ENCODE measurements at regions not wholly inside any gene's neighbourhood (a gene's known extent, or its start where the extent isn't known, plus 50 kb on each side); places are given as distances from the start of the nearest gene placed in this dataset.
A peak's percentile ranks its signal among the peaks of the same experiment; 100 is the strongest.
"Not testable (repeated sequence)": the region's sequence is repeated elsewhere in the genome, so short reads cannot be mapped to it uniquely, and the experiment has no call there.

DNA sequence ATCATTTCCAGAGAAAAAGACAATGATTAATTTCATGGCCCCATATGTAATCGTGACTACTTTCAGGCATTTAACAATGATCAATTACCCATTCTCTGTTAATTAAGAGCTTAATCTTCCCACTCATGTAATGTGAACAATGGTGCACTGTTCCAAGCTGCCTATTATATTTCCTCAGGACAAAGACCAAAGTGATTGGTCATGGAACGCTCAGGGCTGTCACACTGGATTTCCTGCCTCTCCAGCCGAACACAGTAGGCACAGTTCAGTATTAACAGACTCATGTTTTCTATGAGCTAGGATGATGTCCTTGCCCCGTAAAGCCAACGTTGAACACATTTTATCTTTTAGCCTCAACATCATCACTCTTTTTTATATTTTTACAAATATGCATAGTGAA, 142.7 kb upstream of the FZD8 start:
- H3K9me3 ChIP-seq, result no peaks in the 10 kb centered on the region
- H3K27ac ChIP-seq, result no peak overlapping the region
- H3K27me3 ChIP-seq, result no peaks in the 10 kb centered on the region
- intact Hi-C loops (cut with DNase I), result no loop called here
- no peaks in the 10 kb centered on the region for H3K4me1 ChIP-seq
- H3K9ac ChIP-seq (ENCODE audit: low read depth in 2 of 2, low read length in 2 of 2), result no peak overlapping the region
- TF ChIP-seq, protein P1, sequence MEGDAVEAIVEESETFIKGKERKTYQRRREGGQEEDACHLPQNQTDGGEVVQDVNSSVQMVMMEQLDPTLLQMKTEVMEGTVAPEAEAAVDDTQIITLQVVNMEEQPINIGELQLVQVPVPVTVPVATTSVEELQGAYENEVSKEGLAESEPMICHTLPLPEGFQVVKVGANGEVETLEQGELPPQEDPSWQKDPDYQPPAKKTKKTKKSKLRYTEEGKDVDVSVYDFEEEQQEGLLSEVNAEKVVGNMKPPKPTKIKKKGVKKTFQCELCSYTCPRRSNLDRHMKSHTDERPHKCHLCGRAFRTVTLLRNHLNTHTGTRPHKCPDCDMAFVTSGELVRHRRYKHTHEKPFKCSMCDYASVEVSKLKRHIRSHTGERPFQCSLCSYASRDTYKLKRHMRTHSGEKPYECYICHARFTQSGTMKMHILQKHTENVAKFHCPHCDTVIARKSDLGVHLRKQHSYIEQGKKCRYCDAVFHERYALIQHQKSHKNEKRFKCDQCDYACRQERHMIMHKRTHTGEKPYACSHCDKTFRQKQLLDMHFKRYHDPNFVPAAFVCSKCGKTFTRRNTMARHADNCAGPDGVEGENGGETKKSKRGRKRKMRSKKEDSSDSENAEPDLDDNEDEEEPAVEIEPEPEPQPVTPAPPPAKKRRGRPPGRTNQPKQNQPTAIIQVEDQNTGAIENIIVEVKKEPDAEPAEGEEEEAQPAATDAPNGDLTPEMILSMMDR (IDR thresholded peaks at IDR 0.05), result no peak
- no peaks in the 10 kb centered on the region for H3K36me3 ChIP-seq
- no peak for DNase-seq
- no peak overlapping the region for H3K4me3 ChIP-seq

DNA sequence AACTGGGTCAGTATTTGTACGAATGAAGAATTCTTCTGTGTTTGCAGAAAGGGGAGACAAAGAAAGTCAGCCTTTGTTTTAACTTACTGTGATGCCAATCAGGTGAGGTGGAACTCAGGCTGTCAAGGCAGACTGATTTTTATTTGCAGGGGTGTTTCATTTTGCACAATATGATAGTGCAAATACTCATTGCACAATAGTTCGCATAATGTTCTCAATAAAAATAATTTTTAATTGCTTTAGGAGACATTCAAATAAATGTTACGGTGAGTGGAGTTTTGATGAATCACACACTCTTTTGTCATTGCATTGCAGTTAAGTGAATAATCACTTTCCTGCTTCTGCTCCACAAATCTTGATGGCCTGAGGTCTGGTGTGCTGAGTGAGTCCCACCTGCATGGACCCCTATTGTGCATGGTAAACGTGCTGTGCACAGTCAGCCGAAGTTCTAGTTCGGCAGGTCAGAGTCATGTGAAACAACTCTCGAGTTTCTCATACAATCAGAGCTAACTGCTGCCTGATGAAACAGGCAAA, 141.3 kb upstream of the FZD8 start:
- no peaks in the 10 kb centered on the region for H3K36me3 ChIP-seq
- intact Hi-C loops (cut with DNase I), result no loop called here
- H3K9ac ChIP-seq (ENCODE audit: low read depth in 2 of 2, low read length in 2 of 2), result no peak overlapping the region
- H3K27ac ChIP-seq, result no peak overlapping the region
- TF ChIP-seq, protein P1 (IDR thresholded peaks at IDR 0.05), result no peak
- H3K27me3 ChIP-seq, result no peaks in the 10 kb centered on the region
- DNase-seq, result no peak
- H3K4me1 ChIP-seq, result no peaks in the 10 kb centered on the region
- no peak overlapping the region for H3K4me3 ChIP-seq
- H3K9me3 ChIP-seq, result no peaks in the 10 kb centered on the region

DNA sequence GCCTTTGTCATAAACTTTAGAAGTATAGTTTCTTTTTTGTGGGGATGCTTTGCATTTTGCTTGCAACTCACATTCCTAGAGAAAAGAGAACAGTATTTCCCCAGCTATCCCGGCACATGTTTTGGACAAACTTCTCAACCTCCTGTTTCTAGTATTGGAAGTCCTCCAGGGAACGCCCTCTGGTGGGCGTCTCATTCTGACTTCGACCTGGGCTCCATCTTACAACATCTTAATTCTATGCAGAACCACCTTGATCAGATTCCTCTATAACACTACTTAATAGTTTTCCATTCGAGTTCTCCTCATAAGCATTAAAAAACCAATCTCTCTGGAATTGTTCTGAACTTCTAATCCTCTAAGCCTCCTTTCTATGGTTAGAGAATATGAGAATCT, 139.5 kb upstream of the FZD8 start:
- no peak overlapping the region for H3K9ac ChIP-seq (ENCODE audit: low read depth in 2 of 2, low read length in 2 of 2)
- TF ChIP-seq, protein P1 (IDR thresholded peaks at IDR 0.05), result peak; percentile 13
- H3K4me3 ChIP-seq, result no peak overlapping the region
- no peak overlapping the region for H3K27ac ChIP-seq
- H3K27me3 ChIP-seq, result no peaks in the 10 kb centered on the region
- intact Hi-C loops (cut with DNase I), result no loop called here
- DNase-seq, result no peak
- H3K9me3 ChIP-seq, result no peaks in the 10 kb centered on the region
- no peaks in the 10 kb centered on the region for H3K36me3 ChIP-seq
- no peaks in the 10 kb centered on the region for H3K4me1 ChIP-seq

DNA sequence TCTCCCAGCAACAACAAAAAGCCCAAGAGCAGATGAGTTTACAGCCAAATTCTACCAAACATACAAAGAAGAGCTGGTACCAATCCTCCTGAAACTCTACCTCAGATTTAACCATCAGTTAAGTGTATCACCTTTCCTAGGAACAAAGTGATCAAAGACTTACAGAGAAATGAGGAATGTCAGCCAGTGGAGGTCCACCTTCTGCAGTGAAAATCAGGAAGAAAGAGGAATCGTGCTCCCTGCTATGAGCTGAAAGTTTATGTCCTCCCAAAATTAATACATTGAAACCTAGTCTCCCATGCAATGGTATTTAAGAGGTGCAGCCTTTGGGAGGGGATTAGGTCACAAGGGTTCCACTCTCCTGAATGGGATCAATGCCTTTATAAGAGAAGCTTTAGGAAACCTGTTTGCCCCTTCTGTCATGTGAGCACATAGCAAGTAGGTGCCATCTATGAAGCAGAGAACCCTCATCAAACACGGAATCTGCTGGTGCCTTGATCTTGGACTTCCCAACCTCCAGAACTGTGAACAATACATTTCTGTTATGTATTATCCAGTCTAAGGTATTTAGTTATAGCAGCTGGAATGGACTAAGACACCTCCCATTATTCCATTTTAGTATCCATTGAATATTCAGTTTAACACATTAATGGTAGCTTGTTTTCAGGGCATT, 139.0 kb upstream of the FZD8 start:
- Histone ChIP-seq H3K9me3 (no peaks in the 10 kb centered on the region), H3K27ac (no peak overlapping the region), H3K9ac (ENCODE audit: low read depth in 2 of 2, low read length in 2 of 2) (no peak overlapping the region), H3K27me3 (no peaks in the 10 kb centered on the region), H3K4me1 (no peaks in the 10 kb centered on the region), H3K4me3 (no peak overlapping the region), H3K36me3 (no peaks in the 10 kb centered on the region)
- intact Hi-C loops (cut with DNase I), result no loop called here
- TF ChIP-seq, protein P1 (IDR thresholded peaks at IDR 0.05), result no peak
- DNase-seq, result no peak

DNA sequence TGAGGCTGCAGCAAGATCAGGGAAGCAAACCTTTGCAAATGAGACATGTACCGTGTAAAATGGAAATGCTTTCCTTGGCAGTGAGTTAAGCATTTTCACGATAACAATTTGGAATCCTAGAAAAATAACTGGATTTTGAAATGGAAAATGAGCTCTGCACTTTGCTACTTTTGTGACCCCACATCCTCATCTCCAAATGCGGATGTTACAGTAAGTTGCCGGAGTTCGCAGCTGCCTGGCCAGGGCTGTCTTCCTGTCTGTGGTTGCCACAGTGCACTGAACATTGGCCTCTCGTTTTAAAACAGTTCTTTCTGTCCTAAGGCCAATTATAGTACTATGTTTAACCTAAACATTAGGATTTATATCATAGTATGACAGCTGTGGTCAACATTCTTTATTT, 136.2 kb upstream of the FZD8 start:
- no peaks in the 10 kb centered on the region for H3K4me1 ChIP-seq
- H3K9ac ChIP-seq (ENCODE audit: low read depth in 2 of 2, low read length in 2 of 2), result no peak overlapping the region
- no peak overlapping the region for H3K4me3 ChIP-seq
- no peaks in the 10 kb centered on the region for H3K36me3 ChIP-seq
- no peak overlapping the region for H3K27ac ChIP-seq
- no peaks in the 10 kb centered on the region for H3K9me3 ChIP-seq
- TF ChIP-seq, protein P1 (IDR thresholded peaks at IDR 0.05), result no peak
- no peak for DNase-seq
- intact Hi-C loops (cut with DNase I), result loop anchor here (10.0 kb wide), 1 partner anchor 106 kb away; no protein-coding TSS in a partner anchor
- H3K27me3 ChIP-seq, result no peaks in the 10 kb centered on the region

DNA sequence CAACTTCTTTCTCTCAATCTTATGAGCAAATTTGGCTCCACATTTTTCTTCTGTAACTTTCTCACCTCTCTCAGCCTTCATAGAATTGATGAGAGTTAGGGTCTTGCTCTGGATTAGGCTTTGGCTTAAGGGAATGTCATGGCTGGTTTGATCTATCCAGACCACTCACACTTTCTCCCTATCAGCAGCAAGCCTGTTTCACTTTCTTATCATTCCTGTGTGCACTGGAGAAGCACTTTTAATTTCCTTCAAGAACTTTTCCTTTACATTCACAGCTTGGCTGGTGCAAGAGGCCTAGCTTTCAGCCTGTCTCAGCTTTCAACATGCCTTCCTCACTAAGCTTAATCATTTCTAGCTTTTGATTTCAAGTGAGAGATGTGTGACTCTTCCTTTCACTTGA, 134.5 kb upstream of the FZD8 start:
- intact Hi-C loops (cut with DNase I), result loop anchor here (10.0 kb wide), 1 partner anchor 108 kb away; no protein-coding TSS in a partner anchor
- not testable (repeated sequence) for H3K27me3 ChIP-seq; H3K9ac ChIP-seq (ENCODE audit: low read depth in 2 of 2, low read length in 2 of 2); H3K4me1 ChIP-seq; H3K36me3 ChIP-seq; H3K27ac ChIP-seq; H3K9me3 ChIP-seq; DNase-seq; H3K4me3 ChIP-seq
